A673 (cell line): ENCODE measurements at regions not wholly inside any gene's neighbourhood (a gene's known extent, or its start where the extent isn't known, plus 50 kb on each side); places are given as distances from the start of the nearest gene placed in this dataset.

Source experiments
- BruUV-seq: library from RNA; stranded (reverse); fragments of 400-500 nt; replicated peaks from 2 replicates; lab custom pipeline; 2021; lab: Mats Ljungman, UMichigan
- CTCF ChIA-PET: fragments of 300-600 bp; sonication (Branson Sonifier 250); formaldehyde crosslinking; loops from one replicate; lab custom pipeline; 2022; ENCODE audit warnings: antibody characterized with exemption; lab: Charles Lee
- POLR2A ChIA-PET: fragments of 300-600 bp; sonication (Branson Sonifier 250); formaldehyde crosslinking; loops from one replicate; lab custom pipeline; 2022; ENCODE audit warnings: antibody characterized with exemption; ENCODE audit not compliant: low non-redundant PET; lab: Charles Lee
- DNase-seq: peaks from one replicate; pipeline ENCODE4 v3.0.0-alpha.2; 2015; ENCODE audit warnings: low spot score
- H3K27ac ChIP-seq: fragments of 200-600 bp; sonication (generic); 2 replicates; pipeline ENCODE4 v1.5.1; 2016; ENCODE audit warnings: mixed run types, low read depth, mild to moderate bottlenecking, mixed read lengths, antibody characterized with exemption, low read length; ENCODE audit not compliant: poor library complexity, severe bottlenecking
- H3K27me3 ChIP-seq: fragments of 200-600 bp; sonication (generic); replicated peaks from 2 replicates; pipeline ENCODE4 v1.6.1; 2017; ENCODE audit warnings: mixed run types, low read depth, mild to moderate bottlenecking, mixed read lengths, antibody characterized with exemption, low read length; ENCODE audit not compliant: insufficient read depth, poor library complexity
- H3K36me3 ChIP-seq: fragments of 200-600 bp; sonication (generic); 2 replicates; pipeline ENCODE4 v1.6.1; 2016; ENCODE audit warnings: mixed run types, mild to moderate bottlenecking, mixed read lengths, antibody characterized with exemption, low read length; ENCODE audit not compliant: insufficient read depth, poor library complexity, severe bottlenecking
- H3K4me1 ChIP-seq: fragments of 200-600 bp; sonication (generic); 2 replicates; pipeline ENCODE4 v1.6.1; 2017; ENCODE audit warnings: mixed run types, mild to moderate bottlenecking, mixed read lengths, antibody characterized with exemption, low read length; ENCODE audit not compliant: insufficient read depth, poor library complexity, severe bottlenecking
- H3K4me3 ChIP-seq: fragments of 200-600 bp; sonication (generic); 2 replicates; pipeline ENCODE4 v1.5.1; 2016; ENCODE audit warnings: low read depth, mixed run types, mild to moderate bottlenecking, mixed read lengths, low read length; ENCODE audit not compliant: poor library complexity, severe bottlenecking
- H3K9me3 ChIP-seq: fragments of 200-600 bp; sonication (generic); 2 replicates; pipeline ENCODE4 v1.6.1; 2016; ENCODE audit warnings: mixed run types, low read depth, mild to moderate bottlenecking, mixed read lengths, antibody characterized with exemption, low read length; ENCODE audit not compliant: poor library complexity, severe bottlenecking
- EZH2 ChIP-seq: fragments of 200-600 bp; sonication (generic); IDR thresholded peaks from 2 replicates; pipeline ENCODE4 v1.6.1; 2017; ENCODE audit warnings: borderline replicate concordance, low read depth, mild to moderate bottlenecking, mixed read lengths, antibody characterized with exemption, low read length; ENCODE audit not compliant: poor library complexity, severe bottlenecking
- intact Hi-C: fragments of 100-400 bp; cut with micrococcal nuclease; formaldehyde crosslinking; loops from one replicate; pipeline ENCODE4 v1.10.0; 2022; ENCODE audit not compliant: unreplicated experiment
- TF ChIP-seq, protein P1 (sequence below): fragments of 300-800, 200-600 bp; sonication (generic); conservative IDR thresholded peaks from 2 replicates; pipeline ENCODE4 v1.5.1; 2017; ENCODE audit warnings: low read depth, mild to moderate bottlenecking, antibody characterized with exemption, low read length, moderate library complexity, mixed read lengths

DNA sequence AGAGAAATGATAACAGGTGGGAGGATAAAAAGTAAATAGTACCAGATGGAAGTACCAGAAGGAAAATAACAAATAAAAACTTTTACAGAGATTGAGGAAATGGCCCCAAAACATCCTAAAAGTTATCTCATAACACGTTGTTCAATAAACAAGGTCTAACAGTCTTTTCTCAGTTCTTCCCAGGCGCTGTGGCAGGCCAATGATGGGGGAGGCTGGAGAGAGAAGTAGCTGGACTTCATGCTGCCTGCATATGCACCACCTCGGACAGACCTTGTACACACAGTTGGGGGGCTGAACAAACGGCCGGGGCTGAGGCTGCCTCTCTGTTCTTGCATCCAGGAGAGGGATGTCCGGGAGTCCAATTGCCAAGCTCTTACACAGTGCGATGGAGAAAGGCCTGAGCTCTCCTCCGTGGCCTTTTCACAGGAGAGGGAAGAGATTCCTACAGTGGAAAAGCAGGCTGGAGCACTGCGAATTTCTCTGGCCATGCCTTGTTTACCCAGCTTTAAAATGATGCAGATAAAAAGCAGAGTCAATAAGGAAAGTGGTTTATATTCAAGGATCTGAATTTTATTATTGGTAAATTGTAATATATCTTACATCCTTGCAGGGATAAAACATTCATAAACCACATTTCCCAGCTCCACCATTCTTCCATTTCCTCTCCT lies 109.8 kb downstream of the PHLDA1 start:
- Histone ChIP-seq H3K4me1 (no peaks in the 10 kb centered on the region), H3K9me3 (no peaks in the 10 kb centered on the region), H3K4me3 (no peak overlapping the region), H3K27ac (no peak overlapping the region), H3K36me3 (no peaks in the 10 kb centered on the region), H3K27me3 (no peaks in the 10 kb centered on the region)
- CTCF ChIA-PET, result interaction anchor here (0.6 kb wide), 1 partner anchor 56 kb away, joined by 5 read pairs; no protein-coding TSS in a partner anchor
- TF ChIP-seq, protein P1, sequence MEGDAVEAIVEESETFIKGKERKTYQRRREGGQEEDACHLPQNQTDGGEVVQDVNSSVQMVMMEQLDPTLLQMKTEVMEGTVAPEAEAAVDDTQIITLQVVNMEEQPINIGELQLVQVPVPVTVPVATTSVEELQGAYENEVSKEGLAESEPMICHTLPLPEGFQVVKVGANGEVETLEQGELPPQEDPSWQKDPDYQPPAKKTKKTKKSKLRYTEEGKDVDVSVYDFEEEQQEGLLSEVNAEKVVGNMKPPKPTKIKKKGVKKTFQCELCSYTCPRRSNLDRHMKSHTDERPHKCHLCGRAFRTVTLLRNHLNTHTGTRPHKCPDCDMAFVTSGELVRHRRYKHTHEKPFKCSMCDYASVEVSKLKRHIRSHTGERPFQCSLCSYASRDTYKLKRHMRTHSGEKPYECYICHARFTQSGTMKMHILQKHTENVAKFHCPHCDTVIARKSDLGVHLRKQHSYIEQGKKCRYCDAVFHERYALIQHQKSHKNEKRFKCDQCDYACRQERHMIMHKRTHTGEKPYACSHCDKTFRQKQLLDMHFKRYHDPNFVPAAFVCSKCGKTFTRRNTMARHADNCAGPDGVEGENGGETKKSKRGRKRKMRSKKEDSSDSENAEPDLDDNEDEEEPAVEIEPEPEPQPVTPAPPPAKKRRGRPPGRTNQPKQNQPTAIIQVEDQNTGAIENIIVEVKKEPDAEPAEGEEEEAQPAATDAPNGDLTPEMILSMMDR, result no peak
- TF ChIP-seq EZH2, result no peak
- intact Hi-C loops, result no loop called here
- DNase-seq, result no peak
- POLR2A ChIA-PET, result no interaction called here
- BruUV-seq, result no TSS peak

DNA sequence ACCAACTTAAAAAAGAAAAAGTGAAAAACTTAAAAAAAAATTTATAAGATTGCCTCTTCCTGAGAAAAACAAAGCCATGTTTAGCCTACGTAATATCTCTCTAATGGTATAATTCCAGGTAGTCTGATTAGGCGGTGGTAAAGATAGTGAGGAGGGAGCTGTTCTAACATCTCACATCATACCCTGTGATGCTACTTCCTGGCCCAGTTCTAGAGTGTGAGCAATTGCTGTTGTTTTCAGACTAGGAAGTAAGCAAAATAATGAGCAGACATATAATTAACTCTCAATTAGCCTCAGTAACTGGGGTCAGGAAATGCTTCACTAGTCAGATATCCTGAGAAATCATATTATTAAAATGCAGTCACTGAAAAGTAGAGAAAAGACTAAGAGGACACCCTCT lies 113.9 kb downstream of the PHLDA1 start:
- Histone ChIP-seq H3K36me3 (no peaks in the 10 kb centered on the region), H3K4me1 (no peaks in the 10 kb centered on the region), H3K4me3 (no peak overlapping the region), H3K27ac (no peak overlapping the region), H3K27me3 (no peaks in the 10 kb centered on the region), H3K9me3 (no peaks in the 10 kb centered on the region)
- ChIA-PET CTCF (no interaction called here), POLR2A (interaction anchor here (0.6 kb wide), 1 partner anchor 19 kb away, joined by 3 read pairs; no protein-coding TSS in a partner anchor)
- intact Hi-C loops, result no loop called here
- no TSS peak for BruUV-seq
- no peak for DNase-seq
- no peak for TF ChIP-seq EZH2
- TF ChIP-seq, protein P1, result no peak

DNA sequence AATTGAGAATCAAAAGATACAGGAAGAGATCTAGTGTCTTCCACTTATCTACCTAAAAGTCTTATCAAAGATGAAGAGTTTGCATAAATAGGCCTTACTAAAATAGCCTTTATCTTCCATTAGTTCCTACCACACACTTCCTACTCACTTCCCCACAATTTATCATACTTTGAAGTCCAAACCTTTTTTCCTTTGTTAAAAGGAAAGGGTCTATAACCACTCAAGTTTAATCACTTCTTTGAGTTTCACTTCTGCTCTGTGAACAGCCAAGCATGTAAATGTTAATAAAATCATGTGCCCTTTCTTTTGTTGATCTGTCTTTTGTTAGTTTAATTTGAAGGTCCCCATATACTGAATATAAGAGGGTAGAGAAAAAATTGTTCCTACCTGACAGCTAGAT lies 114.5 kb downstream of the PHLDA1 start:
- no peak overlapping the region for H3K27ac ChIP-seq
- TF ChIP-seq, protein P1, result no peak
- TF ChIP-seq EZH2, result no peak
- H3K27me3 ChIP-seq, result no peaks in the 10 kb centered on the region
- H3K4me1 ChIP-seq, result no peaks in the 10 kb centered on the region
- intact Hi-C loops, result no loop called here
- BruUV-seq, result no TSS peak
- no peak for DNase-seq
- H3K9me3 ChIP-seq, result no peaks in the 10 kb centered on the region
- POLR2A ChIA-PET, result no interaction called here
- CTCF ChIA-PET, result no interaction called here
- H3K36me3 ChIP-seq, result no peaks in the 10 kb centered on the region
- no peak overlapping the region for H3K4me3 ChIP-seq
